Lower leg skin (tissue), 3 donors: ENCODE measurements at regions not wholly inside any gene's neighbourhood (a gene's known extent, or its start where the extent isn't known, plus 50 kb on each side); places are given as distances from the start of the nearest gene placed in this dataset.

ENCODE experiments used
- CTCF ChIP-seq, 3 donors: fragments of 450-650 bp; IDR thresholded peaks; one replicate each; pipeline ENCODE4 v1.5.1; 2016; ENCODE audit warnings: antibody characterized with exemption in 3 of 3, mild to moderate bottlenecking in 3 of 3, moderate library complexity in 2 of 3
- POLR2A ChIP-seq, 2 donors: fragments of 450-650 bp; IDR thresholded peaks; one replicate each; pipeline ENCODE4 v1.6.1; 2016 to 2017; ENCODE audit warnings: antibody characterized with exemption in 2 of 2, mild to moderate bottlenecking in 1 of 2, moderate library complexity in 1 of 2

- TF ChIP-seq CTCF (IDR thresholded peaks at IDR 0.05) (no peak), POLR2A (IDR thresholded peaks at IDR 0.05) (no peak)
These were observed 335.6 kb downstream of the LRRIQ3 start for GRCh38 chr1:73862355-73862754.
